ENCODE measurements at regions not wholly inside any gene's neighbourhood (a gene's known extent, or its start where the extent isn't known, plus 50 kb on each side); places are given as distances from the start of the nearest gene placed in this dataset.

- TF ChIP-seq CTCF (IDR thresholded peaks at IDR 0.05) (no peak), REST (IDR thresholded peaks at IDR 0.05; ENCODE audit: insufficient read depth in 1 of 2, low read depth in 2 of 2, low read length in 1 of 2) (no peak), POLR2AphosphoS5 (IDR thresholded peaks at IDR 0.05; ENCODE audit: low read depth, low read length) (no peak), TCF7L2 (IDR thresholded peaks at IDR 0.05; ENCODE audit: low read depth, low read length) (0 out of 2 replicates have a peak, but pooled peaks have one; percentile 26), SIN3A (IDR thresholded peaks at IDR 0.05; ENCODE audit: borderline replicate concordance, insufficient read depth, low read depth, low read length) (no peak)
These were observed 843.2 kb downstream of the KCNA4 start for GRCh38 chr11:29173660-29174062.
